Panc1 (cell line): ENCODE measurements at regions not wholly inside any gene's neighbourhood (a gene's known extent, or its start where the extent isn't known, plus 50 kb on each side); places are given as distances from the start of the nearest gene placed in this dataset.

Source experiments
- ATAC-seq: fragments of 200-7000 bp; cut with Tn5 transposase; 2 replicates; pipeline ENCODE4 v1.9.1; 2020; ENCODE audit warnings: mild to moderate bottlenecking, moderate library complexity
- BruUV-seq: library from RNA; stranded (reverse); fragments of 400-500 nt; replicated peaks from 2 replicates; lab custom pipeline; 2021; lab: Mats Ljungman, UMichigan
- CTCF ChIA-PET: fragments of 300-600 bp; sonication (Branson Sonifier 250); formaldehyde crosslinking; loops from one replicate; lab custom pipeline; 2022; ENCODE audit warnings: antibody characterized with exemption; lab: Charles Lee
- POLR2A ChIA-PET: fragments of 300-600 bp; sonication (Branson Sonifier 250); formaldehyde crosslinking; loops from one replicate; lab custom pipeline; 2022; ENCODE audit warnings: antibody characterized with exemption; lab: Charles Lee
- DNase-seq: peaks from one replicate; pipeline ENCODE4 v3.0.0-alpha.2; 2010; ENCODE audit warnings: low read depth, low spot score
- H3K27ac ChIP-seq: 2 replicates; pipeline ENCODE4 v1.5.1; 2011; ENCODE audit warnings: mild to moderate bottlenecking, low read length, inconsistent platforms
- H3K27me3 ChIP-seq: fragments of 200-500 bp; sonication (Bioruptor generic); 2 replicates; pipeline ENCODE4 v1.6.0; 2014; ENCODE audit warnings: low read length, inconsistent platforms; ENCODE audit not compliant: control insufficient read depth, insufficient read depth
- H3K36me3 ChIP-seq: fragments of 200-500 bp; sonication (Bioruptor generic); 2 replicates; pipeline ENCODE4 v1.5.1; 2014; ENCODE audit warnings: inconsistent platforms, mild to moderate bottlenecking, low read length, moderate library complexity; ENCODE audit not compliant: control insufficient read depth, insufficient read depth
- H3K4me1 ChIP-seq: 2 replicates; pipeline ENCODE4 v1.5.1; 2011; ENCODE audit warnings: inconsistent platforms, mild to moderate bottlenecking, low read length, moderate library complexity; ENCODE audit not compliant: control insufficient read depth, insufficient read depth
- H3K4me3 ChIP-seq, 2 experiments: 2 replicates each; pipeline ENCODE4 v1.5.1; 2011 to 2012; ENCODE audit warnings: low read depth in 2 of 2, low read length in 2 of 2, mild to moderate bottlenecking in 2 of 2, inconsistent platforms in 1 of 2, moderate library complexity in 1 of 2
- H3K9me3 ChIP-seq: fragments of 200-500 bp; sonication (Bioruptor generic); 2 replicates; pipeline ENCODE4 v1.5.1; 2014; ENCODE audit warnings: low read depth, mild to moderate bottlenecking, inconsistent platforms, low read length, moderate library complexity; ENCODE audit not compliant: control insufficient read depth, insufficient read depth
- POLR2AphosphoS5 ChIP-seq: IDR thresholded peaks from 2 replicates; pipeline ENCODE4 v1.6.1; 2012; ENCODE audit warnings: mild to moderate bottlenecking, low read depth, low read length, moderate library complexity
- REST ChIP-seq, 2 experiments: IDR thresholded peaks; 2 replicates each; pipeline ENCODE4 v1.6.1; 2011 to 2012; ENCODE audit warnings: low read depth in 2 of 2, control low read depth in 1 of 2, low read length in 1 of 2, mild to moderate bottlenecking in 1 of 2, moderate library complexity in 1 of 2; ENCODE audit not compliant: insufficient read depth in 1 of 2
- SIN3A ChIP-seq: IDR thresholded peaks from 2 replicates; pipeline ENCODE4 v1.6.1; 2012; ENCODE audit warnings: low read depth, mild to moderate bottlenecking, low read length, moderate library complexity, borderline replicate concordance; ENCODE audit not compliant: insufficient read depth
- TCF7L2 ChIP-seq: IDR thresholded peaks from 2 replicates; pipeline ENCODE4 v1.6.1; 2011; ENCODE audit warnings: mild to moderate bottlenecking, low read depth, low read length, inconsistent platforms
- in situ Hi-C: cut with HindIII; loops from 2 replicates; pipeline ENCODE4 v1.10.0; 2016; ENCODE audit warnings: low sequenced_read_pairs, low pct_unique_long_range_greater_than_20kb
- intact Hi-C: fragments of 100-400 bp; cut with micrococcal nuclease; formaldehyde crosslinking; loops from one replicate; pipeline ENCODE4 v1.10.0; 2022; ENCODE audit not compliant: unreplicated experiment
- TF ChIP-seq, protein P1 (sequence below): fragments of 450-650 bp; IDR thresholded peaks from 2 replicates; pipeline ENCODE4 v1.5.1; 2017; ENCODE audit warnings: mild to moderate bottlenecking

- H3K27ac ChIP-seq = no peak overlapping the region
- no peaks in the 10 kb centered on the region for H3K27me3 ChIP-seq
- TF ChIP-seq, protein P1, sequence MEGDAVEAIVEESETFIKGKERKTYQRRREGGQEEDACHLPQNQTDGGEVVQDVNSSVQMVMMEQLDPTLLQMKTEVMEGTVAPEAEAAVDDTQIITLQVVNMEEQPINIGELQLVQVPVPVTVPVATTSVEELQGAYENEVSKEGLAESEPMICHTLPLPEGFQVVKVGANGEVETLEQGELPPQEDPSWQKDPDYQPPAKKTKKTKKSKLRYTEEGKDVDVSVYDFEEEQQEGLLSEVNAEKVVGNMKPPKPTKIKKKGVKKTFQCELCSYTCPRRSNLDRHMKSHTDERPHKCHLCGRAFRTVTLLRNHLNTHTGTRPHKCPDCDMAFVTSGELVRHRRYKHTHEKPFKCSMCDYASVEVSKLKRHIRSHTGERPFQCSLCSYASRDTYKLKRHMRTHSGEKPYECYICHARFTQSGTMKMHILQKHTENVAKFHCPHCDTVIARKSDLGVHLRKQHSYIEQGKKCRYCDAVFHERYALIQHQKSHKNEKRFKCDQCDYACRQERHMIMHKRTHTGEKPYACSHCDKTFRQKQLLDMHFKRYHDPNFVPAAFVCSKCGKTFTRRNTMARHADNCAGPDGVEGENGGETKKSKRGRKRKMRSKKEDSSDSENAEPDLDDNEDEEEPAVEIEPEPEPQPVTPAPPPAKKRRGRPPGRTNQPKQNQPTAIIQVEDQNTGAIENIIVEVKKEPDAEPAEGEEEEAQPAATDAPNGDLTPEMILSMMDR = no peak
- no peak for TF ChIP-seq POLR2AphosphoS5
- TF ChIP-seq SIN3A = no peak
- TF ChIP-seq TCF7L2 = no peak
- no peak for TF ChIP-seq REST (IDR thresholded peaks at IDR 0.05; ENCODE audit: insufficient read depth in 1 of 2, low read depth in 2 of 2, low read length in 1 of 2)
- intact Hi-C loops = no loop called here
- H3K4me3 ChIP-seq = no peak overlapping the region
- H3K4me1 ChIP-seq = no peaks in the 10 kb centered on the region
- ChIA-PET POLR2A (no interaction called here), CTCF (no interaction called here)
- BruUV-seq = no TSS peak
- ATAC-seq (no peak), DNase-seq (no peak)
- in situ Hi-C loops = no loop called here
- no peaks in the 10 kb centered on the region for H3K36me3 ChIP-seq
- H3K9me3 ChIP-seq = no peaks in the 10 kb centered on the region
These were observed 166.7 kb downstream of the NUP210 start for GRCh38 chr3:13253208-13253937.

DNA sequence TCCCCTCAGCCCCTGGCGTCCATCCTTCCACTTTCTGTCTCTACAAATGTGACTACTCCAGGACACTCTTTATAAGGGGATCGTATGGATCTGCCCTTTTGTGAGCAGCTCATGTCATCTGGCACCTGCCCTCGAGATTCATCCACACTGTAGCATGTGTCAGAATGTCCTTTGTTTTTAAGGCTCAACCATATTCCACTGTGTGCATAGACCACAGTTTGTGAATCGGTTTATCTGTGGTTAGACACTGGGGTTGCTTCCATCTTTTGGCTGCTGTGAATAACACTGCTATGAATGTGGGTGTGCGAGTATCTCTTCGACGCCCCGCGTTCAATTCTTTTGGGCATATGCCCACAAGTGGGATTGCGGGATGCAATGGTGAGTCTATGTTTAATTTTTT lies 167.9 kb downstream of the NUP210 start:
- no peak overlapping the region for H3K27ac ChIP-seq
- ChIA-PET CTCF (no interaction called here), POLR2A (no interaction called here)
- DNase-seq = no peak
- no TSS peak for BruUV-seq
- H3K4me3 ChIP-seq = no peak overlapping the region
- intact Hi-C loops = no loop called here
- in situ Hi-C loops = no loop called here
- TF ChIP-seq, protein P1 = no peak
- TF ChIP-seq POLR2AphosphoS5 (no peak), TCF7L2 (no peak), SIN3A (no peak), REST (IDR thresholded peaks at IDR 0.05; ENCODE audit: insufficient read depth in 1 of 2, low read depth in 2 of 2, low read length in 1 of 2) (no peak)
- H3K4me1 ChIP-seq = no peaks in the 10 kb centered on the region
- no peaks in the 10 kb centered on the region for H3K27me3 ChIP-seq
- H3K9me3 ChIP-seq = no peaks in the 10 kb centered on the region
- H3K36me3 ChIP-seq = no peaks in the 10 kb centered on the region
- no peak for ATAC-seq
